ENCODE measurements at regions not wholly inside any gene's neighbourhood (a gene's known extent, or its start where the extent isn't known, plus 50 kb on each side); places are given as distances from the start of the nearest gene placed in this dataset.

GRCh38 chr2:173590276-173590861, 235.7 kb downstream of the CDCA7 start:
- no peak for DNase-seq

- DNase-seq = no peak
These were observed 238.4 kb downstream of the CDCA7 start for GRCh38 chr2:173593109-173593508.

GRCh38 chr2:173596244-173596643, 241.6 kb downstream of the CDCA7 start:
- no peak for DNase-seq

DNA sequence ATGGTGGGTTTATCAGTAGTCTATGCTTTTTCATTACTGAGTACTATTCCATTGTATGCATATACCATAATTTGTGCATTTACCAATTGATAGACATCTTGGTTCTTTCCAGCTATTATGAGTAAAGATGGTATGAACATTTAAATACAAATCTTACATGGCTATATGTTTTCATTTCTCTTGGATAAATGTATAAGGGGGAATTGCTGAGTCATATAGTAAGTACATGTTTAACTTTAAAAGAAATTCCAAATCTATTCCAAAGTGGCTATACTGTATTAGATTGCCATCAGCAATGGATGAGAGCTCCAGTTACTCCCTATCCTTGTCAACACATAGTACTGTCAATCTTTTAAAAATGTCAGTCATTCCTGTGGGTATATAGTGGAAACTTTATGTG, 243.9 kb downstream of the CDCA7 start:
- no peak for DNase-seq

DNA sequence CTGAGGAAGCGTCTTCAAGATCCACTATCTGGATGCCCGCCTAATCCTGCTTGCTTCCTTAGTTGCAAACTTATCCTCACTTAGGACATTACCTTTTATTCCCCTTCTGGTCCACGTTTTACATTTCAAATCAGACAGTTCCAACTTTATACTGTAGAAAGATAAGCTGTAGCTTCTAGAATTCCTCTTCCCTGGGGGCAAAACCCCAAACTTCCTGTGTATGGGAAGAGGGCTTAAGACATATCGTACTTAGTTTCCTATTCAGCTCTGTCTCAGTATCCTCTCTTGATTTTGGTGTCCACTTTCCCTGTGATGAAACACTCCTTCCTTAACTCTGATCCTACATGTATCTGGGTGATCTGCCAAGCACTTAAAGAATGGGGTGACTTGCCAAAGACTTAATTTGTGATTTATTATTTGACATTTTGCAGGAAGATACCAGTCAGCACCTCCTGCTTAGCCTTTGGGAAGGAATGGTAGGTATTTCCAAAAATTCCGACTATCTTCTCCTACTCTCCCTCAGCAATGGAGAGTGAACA, 245.2 kb downstream of the CDCA7 start:
- no peak for DNase-seq

DNA sequence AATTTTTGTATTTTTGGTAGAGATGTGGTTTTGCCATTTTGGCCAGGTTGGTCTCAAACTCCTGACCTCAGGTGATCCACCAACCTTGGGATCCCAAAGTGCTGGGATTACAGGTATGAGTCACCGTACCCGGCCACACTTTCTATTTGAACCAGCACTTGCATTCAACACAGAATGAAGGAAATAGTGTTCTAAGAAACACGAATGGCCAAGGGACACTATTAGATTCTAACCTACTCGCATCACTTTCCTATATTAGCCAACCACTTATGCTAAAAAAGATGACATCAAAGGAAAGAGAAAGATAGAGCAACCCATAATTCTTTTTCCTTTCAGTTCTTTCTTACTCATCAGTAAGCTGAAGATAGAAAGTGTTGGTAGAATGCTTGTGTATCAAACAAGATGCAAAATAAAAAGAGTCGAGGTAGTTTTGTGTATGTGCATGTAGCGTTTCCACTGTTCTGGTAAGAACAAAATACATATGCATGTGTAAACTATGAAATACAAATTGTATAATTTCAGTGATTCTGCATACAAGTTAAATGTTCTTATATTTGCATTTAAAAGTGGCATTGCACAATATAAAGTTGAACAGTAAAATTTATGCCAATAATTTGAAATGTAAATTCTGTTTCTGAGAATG, 247.6 kb downstream of the CDCA7 start:
- no peak for DNase-seq

DNA sequence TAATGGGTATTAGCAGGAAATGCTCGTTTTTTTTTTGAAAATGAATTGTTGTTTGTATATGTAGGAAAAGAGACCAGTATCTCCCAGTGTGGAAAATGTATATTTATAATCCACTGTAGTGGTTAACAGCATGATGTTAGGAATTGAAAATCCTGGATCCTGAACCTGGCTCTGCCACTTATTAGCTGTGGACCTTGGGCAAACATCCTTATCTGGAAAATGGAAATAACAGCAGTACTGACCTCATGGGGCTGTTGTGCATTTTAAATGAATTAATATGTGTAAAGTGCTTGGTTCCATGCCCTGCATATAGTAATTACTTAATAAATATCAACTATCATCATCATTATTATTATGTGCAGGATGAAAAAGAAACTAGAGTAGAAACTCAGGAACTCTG, 251.3 kb downstream of the CDCA7 start:
- no peak for DNase-seq

DNA sequence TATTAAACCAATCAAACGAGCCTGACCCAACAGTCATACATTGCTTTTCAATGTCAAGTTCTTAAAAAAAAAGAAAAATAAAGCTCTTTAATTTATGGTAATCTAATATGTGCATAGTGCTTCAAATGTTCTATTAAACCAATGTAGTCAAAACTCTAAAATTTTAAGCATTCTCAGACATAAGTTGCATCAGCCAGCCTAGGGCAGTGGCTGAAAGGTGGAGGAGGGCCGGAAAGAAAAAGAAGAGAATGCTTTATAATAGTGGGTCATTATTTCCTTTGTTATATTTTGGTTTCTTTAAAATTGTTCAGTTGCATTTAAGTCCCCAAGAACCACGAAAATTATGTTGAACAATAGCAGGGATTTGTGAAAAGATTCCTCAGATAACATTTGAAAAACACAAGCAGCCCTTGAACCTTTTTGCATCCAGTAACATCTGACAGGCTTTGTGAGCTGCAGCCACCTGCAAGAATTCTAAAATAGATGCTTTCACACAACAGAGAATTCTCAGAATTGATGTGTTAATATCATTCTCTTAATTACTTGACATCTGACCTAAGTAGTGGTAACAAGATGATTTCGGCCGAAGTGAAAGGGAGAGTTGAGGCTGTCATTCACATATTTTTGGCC, 252.1 kb downstream of the CDCA7 start:
- DNase-seq = no peak

- DNase-seq = no peak
These were observed 253.1 kb downstream of the CDCA7 start for GRCh38 chr2:173607606-173608311.

- DNase-seq = no peak
These were observed 256.4 kb downstream of the CDCA7 start for GRCh38 chr2:173611121-173611520.

- no peak for DNase-seq
These were observed 257.7 kb downstream of the CDCA7 start for GRCh38 chr2:173612354-173612753.

DNA sequence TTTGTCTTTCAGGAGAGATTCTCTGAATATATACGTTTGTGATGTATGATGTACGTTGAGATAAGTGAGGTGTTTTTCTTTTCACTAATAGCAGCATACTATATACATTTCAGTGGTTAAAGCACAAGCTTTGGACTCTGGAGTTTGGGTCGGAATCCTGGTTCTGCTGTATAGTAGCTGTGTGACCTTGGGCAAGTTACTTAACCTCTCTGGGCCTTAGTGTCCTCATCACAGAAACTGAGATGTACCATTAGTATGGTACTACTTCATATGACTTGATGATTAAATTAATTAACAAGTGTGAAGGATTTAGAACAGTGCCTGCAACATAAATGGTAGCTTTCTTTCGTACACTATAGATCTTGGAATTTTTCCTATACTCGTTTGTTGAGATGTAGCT, 258.7 kb downstream of the CDCA7 start:
- DNase-seq = no peak

GRCh38 chr2:173614265-173614930, 259.7 kb downstream of the CDCA7 start:
- DNase-seq = no peak

GRCh38 chr2:173623438-173624319, 269.0 kb downstream of the CDCA7 start:
- DNase-seq = no peak

GRCh38 chr2:173625315-173625714, 270.6 kb downstream of the CDCA7 start:
- DNase-seq = no peak

DNA sequence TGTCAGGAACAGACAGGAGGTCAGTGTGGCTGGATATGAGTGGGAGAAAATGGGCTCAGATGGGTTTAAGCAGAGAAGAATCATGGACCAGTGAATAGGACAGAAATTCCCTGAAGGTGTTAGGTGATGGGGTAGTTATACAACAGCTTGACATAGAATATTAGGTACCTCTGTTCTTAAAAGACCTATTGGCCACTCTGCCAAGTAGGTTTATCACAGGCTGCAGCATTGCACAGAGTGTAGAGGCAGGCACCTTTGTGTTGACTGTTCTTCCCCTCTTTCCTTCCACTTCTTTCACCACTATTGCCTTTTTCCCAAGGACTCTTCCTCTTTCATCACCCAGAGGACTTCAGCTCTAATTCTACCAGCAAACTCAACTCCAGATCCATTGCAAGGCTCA, 274.4 kb downstream of the CDCA7 start:
- no peak for DNase-seq

- no peak for DNase-seq
These were observed 275.9 kb downstream of the CDCA7 start for GRCh38 chr2:173630425-173631126.

- DNase-seq = no peak
These were observed 276.4 kb downstream of the CDCA7 start for GRCh38 chr2:173631127-173631460.

DNA sequence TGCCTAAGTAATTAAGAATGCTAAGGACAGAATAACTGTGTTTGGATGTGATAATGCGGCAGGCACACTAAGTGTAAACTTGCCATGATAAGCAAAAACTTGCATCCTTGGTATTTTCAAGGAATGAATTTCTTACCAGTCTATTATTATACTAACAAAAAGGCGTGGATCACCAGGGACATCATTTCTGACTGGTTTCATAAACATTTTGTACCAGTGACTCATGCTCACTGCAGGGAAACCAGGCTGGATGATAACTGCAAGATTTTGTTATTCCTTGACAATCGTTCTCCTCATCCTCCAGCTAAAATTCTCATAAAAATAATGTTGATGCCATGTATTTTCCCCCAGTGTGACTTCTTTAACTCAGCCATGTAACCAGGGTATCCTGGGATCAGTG, 289.5 kb downstream of the CDCA7 start:
- DNase-seq = no peak

- DNase-seq = no peak
These were observed 293.1 kb downstream of the CDCA7 start for GRCh38 chr2:173647681-173648311.

GRCh38 chr2:173648816-173649215, 294.1 kb downstream of the CDCA7 start:
- no peak for DNase-seq

Data from activated CD4-positive, alpha-beta T cell treated with anti-CD3 and anti-CD28 coated beads for 48 hours (primary cell).